ENCODE measurements at regions not wholly inside any gene's neighbourhood (a gene's known extent, or its start where the extent isn't known, plus 50 kb on each side); places are given as distances from the start of the nearest gene placed in this dataset.
A peak's percentile ranks its signal among the peaks of the same experiment; 100 is the strongest.
"Not testable (repeated sequence)": the region's sequence is repeated elsewhere in the genome, so short reads cannot be mapped to it uniquely, and the experiment has no call there.

- peak; percentile 32 for DNase-seq
Observed at GRCh38 chr10:128178302-128178958, 52.2 kb upstream of the MKI67 start.

- peak; percentile 12 for DNase-seq
Observed at GRCh38 chr10:128180843-128181242, 54.6 kb upstream of the MKI67 start.

- DNase-seq: no peak
Observed at GRCh38 chr10:128185627-128186026, 59.4 kb upstream of the MKI67 start.

- no peak for DNase-seq
Observed at GRCh38 chr10:128186959-128187787, 61.0 kb upstream of the MKI67 start.

GRCh38 chr10:128187788-128188185, 61.6 kb upstream of the MKI67 start:
- DNase-seq: no peak

GRCh38 chr10:128189176-128189575, 63.0 kb upstream of the MKI67 start:
- DNase-seq: no peak

GRCh38 chr10:128191847-128192246, 65.6 kb upstream of the MKI67 start:
- DNase-seq: no peak

- DNase-seq: not testable (repeated sequence)
Observed at GRCh38 chr10:128201826-128202225, 75.6 kb upstream of the MKI67 start.

- DNase-seq: no peak
Observed at GRCh38 chr10:128203028-128203427, 76.8 kb upstream of the MKI67 start.

- DNase-seq: not testable (repeated sequence)
Observed at GRCh38 chr10:128205591-128205990, 79.4 kb upstream of the MKI67 start.

- DNase-seq: no peak
Observed at GRCh38 chr10:128206676-128207075, 80.5 kb upstream of the MKI67 start.

- no peak for DNase-seq
Observed at GRCh38 chr10:128209862-128210214, 83.6 kb upstream of the MKI67 start.

- peak; percentile 68 for DNase-seq
Observed at GRCh38 chr10:128210215-128211063, 84.2 kb upstream of the MKI67 start.

GRCh38 chr10:128211064-128211504, 84.9 kb upstream of the MKI67 start:
- no peak for DNase-seq

- peak; percentile 78 for DNase-seq
Observed at GRCh38 chr10:128211953-128212727, 85.9 kb upstream of the MKI67 start.

GRCh38 chr10:128213156-128213555, 86.9 kb upstream of the MKI67 start:
- DNase-seq: no peak

GRCh38 chr10:128215733-128216132, 89.5 kb upstream of the MKI67 start:
- no peak for DNase-seq

- no peak for DNase-seq
Observed at GRCh38 chr10:128217136-128217535, 90.9 kb upstream of the MKI67 start.

- DNase-seq: no peak
Observed at GRCh38 chr10:128218161-128218560, 91.9 kb upstream of the MKI67 start.

GRCh38 chr10:128219295-128219694, 93.1 kb upstream of the MKI67 start:
- DNase-seq: no peak

- no peak for DNase-seq
Observed at GRCh38 chr10:128220021-128220420, 93.8 kb upstream of the MKI67 start.

- DNase-seq: no peak
Observed at GRCh38 chr10:128221117-128221516, 94.9 kb upstream of the MKI67 start.

- no peak for DNase-seq
Observed at GRCh38 chr10:128221807-128222206, 95.6 kb upstream of the MKI67 start.
